ENCODE measurements at regions not wholly inside any gene's neighbourhood (a gene's known extent, or its start where the extent isn't known, plus 50 kb on each side); places are given as distances from the start of the nearest gene placed in this dataset.

- H3K4me3 ChIP-seq (replicated peaks; ENCODE audit: low read depth, low read length), result no peak overlapping the region
- no peak for DNase-seq (ENCODE audit: low read depth)
These were observed 152.5 kb upstream of the TMEM132C start for GRCh38 chr12:128114485-128114884.

GRCh38 chr12:128116537-128116936, 150.4 kb upstream of the TMEM132C start:
- no peak for DNase-seq (ENCODE audit: low read depth)
- no peak overlapping the region for H3K4me3 ChIP-seq (replicated peaks; ENCODE audit: low read depth, low read length)
- no peak for TF ChIP-seq CTCF (IDR thresholded peaks at IDR 0.05; ENCODE audit: low read length, missing control alignments)

More at GRCh38 chr12:128114485-128114884, 152.5 kb upstream of the TMEM132C start:
- TF ChIP-seq CTCF (IDR thresholded peaks at IDR 0.05; ENCODE audit: low read length, missing control alignments), result no peak

- no peak overlapping the region for H3K4me3 ChIP-seq (replicated peaks; ENCODE audit: low read depth, low read length)
- no peak for DNase-seq (ENCODE audit: low read depth)
- TF ChIP-seq CTCF (IDR thresholded peaks at IDR 0.05; ENCODE audit: low read length, missing control alignments), result no peak
These were observed 146.9 kb upstream of the TMEM132C start for GRCh38 chr12:128120035-128120434.

- H3K4me3 ChIP-seq (replicated peaks; ENCODE audit: low read depth, low read length), result no peak overlapping the region
- no peak for TF ChIP-seq CTCF (IDR thresholded peaks at IDR 0.05; ENCODE audit: low read length, missing control alignments)
These were observed 145.5 kb upstream of the TMEM132C start for GRCh38 chr12:128121424-128121823.

GRCh38 chr12:128123096-128123495, 143.9 kb upstream of the TMEM132C start:
- no peak for TF ChIP-seq CTCF (IDR thresholded peaks at IDR 0.05; ENCODE audit: low read length, missing control alignments)
- H3K4me3 ChIP-seq (replicated peaks; ENCODE audit: low read depth, low read length), result no peak overlapping the region
- no peak for DNase-seq (ENCODE audit: low read depth)

More at GRCh38 chr12:128121424-128121823, 145.5 kb upstream of the TMEM132C start:
- no peak for DNase-seq (ENCODE audit: low read depth)

GRCh38 chr12:128131955-128132354, 135.0 kb upstream of the TMEM132C start:
- TF ChIP-seq CTCF (IDR thresholded peaks at IDR 0.05; ENCODE audit: low read length, missing control alignments), result no peak
- H3K4me3 ChIP-seq (replicated peaks; ENCODE audit: low read depth, low read length), result no peak overlapping the region
- DNase-seq (ENCODE audit: low read depth), result no peak

GRCh38 chr12:128133321-128134073, 133.5 kb upstream of the TMEM132C start:
- no peak for TF ChIP-seq CTCF (IDR thresholded peaks at IDR 0.05; ENCODE audit: low read length, missing control alignments)
- DNase-seq (ENCODE audit: low read depth), result no peak
- no peak overlapping the region for H3K4me3 ChIP-seq (replicated peaks; ENCODE audit: low read depth, low read length)

All from fibroblast of pulmonary artery (primary cell).